ENCODE measurements at regions not wholly inside any gene's neighbourhood (a gene's known extent, or its start where the extent isn't known, plus 50 kb on each side); places are given as distances from the start of the nearest gene placed in this dataset.
A peak's percentile ranks its signal among the peaks of the same experiment; 100 is the strongest.

GRCh38 chr16:87552072-87552718, 50.1 kb upstream of the JPH3 start:
- DNase-seq = no peak

GRCh38 chr16:87551487-87551886, 50.8 kb upstream of the JPH3 start:
- DNase-seq = no peak

GRCh38 chr16:87550495-87550961, 51.8 kb upstream of the JPH3 start:
- peak; percentile 35 to 66 (median 52) for DNase-seq

GRCh38 chr16:87549627-87550494, 52.4 kb upstream of the JPH3 start:
- no peak for DNase-seq

GRCh38 chr16:87548046-87548445, 54.3 kb upstream of the JPH3 start:
- peak; percentile 21 to 45 (median 29) for DNase-seq

GRCh38 chr16:87543436-87544191, 50.8 kb upstream of the ZCCHC14 start:
- peak; percentile 29 to 49 (median 36) for DNase-seq

- no peak for DNase-seq
These were observed 49.8 kb upstream of the ZCCHC14 start for GRCh38 chr16:87542531-87543102.

All from suppressor macrophage treated with lipopolysaccharide for 1 hour (primary cell).